Limb (tissue), 2 donors: ENCODE measurements at regions not wholly inside any gene's neighbourhood (a gene's known extent, or its start where the extent isn't known, plus 50 kb on each side); places are given as distances from the start of the nearest gene placed in this dataset.
A peak's percentile ranks its signal among the peaks of the same experiment; 100 is the strongest.
"Not testable (repeated sequence)": the region's sequence is repeated elsewhere in the genome, so short reads cannot be mapped to it uniquely, and the experiment has no call there.

Experiments
- DNase-seq, 2 donors: peaks; one replicate each; pipeline ENCODE4 v3.0.0-alpha.2; 2016; ENCODE audit errors: extremely low spot score in 2 of 2

- DNase-seq: no peak
These were observed 237.3 kb upstream of the GAP43 start for GRCh38 chr3:115385774-115386730.

GRCh38 chr3:115388166-115388565 lies 235.1 kb upstream of the GAP43 start:
- peak in 1 of 2 donors; percentile 40 for DNase-seq

GRCh38 chr3:115388811-115389210 lies 234.5 kb upstream of the GAP43 start:
- DNase-seq: peak in 1 of 2 donors; percentile 18

GRCh38 chr3:115396801-115397200 lies 226.5 kb upstream of the GAP43 start:
- no peak for DNase-seq

- DNase-seq: no peak
These were observed 225.9 kb upstream of the GAP43 start for GRCh38 chr3:115397433-115397832.

- DNase-seq: no peak
These were observed 224.8 kb upstream of the GAP43 start for GRCh38 chr3:115398506-115398905.

- DNase-seq: no peak
These were observed 223.6 kb upstream of the GAP43 start for GRCh38 chr3:115399750-115400149.

GRCh38 chr3:115401298-115401697 lies 222.0 kb upstream of the GAP43 start:
- no peak for DNase-seq

GRCh38 chr3:115401851-115402501 lies 221.3 kb upstream of the GAP43 start:
- no peak for DNase-seq

GRCh38 chr3:115402651-115403050 lies 220.7 kb upstream of the GAP43 start:
- DNase-seq: no peak

- DNase-seq: no peak
These were observed 219.5 kb upstream of the GAP43 start for GRCh38 chr3:115403786-115404185.

GRCh38 chr3:115409596-115409995 lies 213.7 kb upstream of the GAP43 start:
- no peak for DNase-seq

- DNase-seq: not testable (repeated sequence)
These were observed 208.7 kb upstream of the GAP43 start for GRCh38 chr3:115414610-115415009.

- no peak for DNase-seq
These were observed 207.9 kb upstream of the GAP43 start for GRCh38 chr3:115415246-115415996.

GRCh38 chr3:115418583-115418982 lies 204.7 kb upstream of the GAP43 start:
- DNase-seq: no peak

- no peak for DNase-seq
These were observed 203.2 kb upstream of the GAP43 start for GRCh38 chr3:115420086-115420485.

GRCh38 chr3:115423170-115423569 lies 200.1 kb upstream of the GAP43 start:
- DNase-seq: no peak

GRCh38 chr3:115428841-115429240 lies 194.5 kb upstream of the GAP43 start:
- DNase-seq: no peak

- DNase-seq: no peak
These were observed 186.5 kb upstream of the GAP43 start for GRCh38 chr3:115436767-115437301.

GRCh38 chr3:115438799-115439198 lies 184.5 kb upstream of the GAP43 start:
- no peak for DNase-seq

- DNase-seq: peak in 1 of 2 donors; percentile 3
These were observed 177.8 kb upstream of the GAP43 start for GRCh38 chr3:115445559-115445958.

- DNase-seq: no peak
These were observed 174.5 kb upstream of the GAP43 start for GRCh38 chr3:115448851-115449250.
